ENCODE measurements at regions not wholly inside any gene's neighbourhood (a gene's known extent, or its start where the extent isn't known, plus 50 kb on each side); places are given as distances from the start of the nearest gene placed in this dataset.

DNA sequence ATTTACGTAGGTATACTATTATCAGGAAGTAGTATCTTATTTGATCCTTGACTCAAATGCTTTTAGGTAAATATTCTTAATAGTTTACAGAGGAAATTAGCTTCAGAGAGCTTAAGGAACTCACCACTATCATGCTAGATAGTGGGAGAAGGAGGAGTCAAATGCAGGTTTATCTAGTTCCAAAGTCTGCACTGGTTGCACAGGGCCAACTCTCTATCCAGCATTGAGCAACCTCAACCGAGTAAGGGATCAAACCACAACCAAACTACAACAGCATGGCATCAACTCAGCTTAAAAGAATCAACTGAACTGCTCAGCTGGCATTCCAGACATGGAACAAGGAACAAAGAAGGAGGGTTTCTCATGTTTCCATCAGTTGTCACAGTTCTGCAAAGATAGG, 306.0 kb downstream of the MAF start:
- Histone ChIP-seq H3K27me3 (no peaks in the 10 kb centered on the region), H3K4me3 (no peak overlapping the region), H3K27ac (no peak overlapping the region), H3K9me3 (no peaks in the 10 kb centered on the region), H3K36me3 (no peaks in the 10 kb centered on the region), H3K4me1 (no peaks in the 10 kb centered on the region)
- no peak for DNase-seq (ENCODE audit: low spot score)
- TF ChIP-seq CTCF (IDR thresholded peaks at IDR 0.05): no peak

DNA sequence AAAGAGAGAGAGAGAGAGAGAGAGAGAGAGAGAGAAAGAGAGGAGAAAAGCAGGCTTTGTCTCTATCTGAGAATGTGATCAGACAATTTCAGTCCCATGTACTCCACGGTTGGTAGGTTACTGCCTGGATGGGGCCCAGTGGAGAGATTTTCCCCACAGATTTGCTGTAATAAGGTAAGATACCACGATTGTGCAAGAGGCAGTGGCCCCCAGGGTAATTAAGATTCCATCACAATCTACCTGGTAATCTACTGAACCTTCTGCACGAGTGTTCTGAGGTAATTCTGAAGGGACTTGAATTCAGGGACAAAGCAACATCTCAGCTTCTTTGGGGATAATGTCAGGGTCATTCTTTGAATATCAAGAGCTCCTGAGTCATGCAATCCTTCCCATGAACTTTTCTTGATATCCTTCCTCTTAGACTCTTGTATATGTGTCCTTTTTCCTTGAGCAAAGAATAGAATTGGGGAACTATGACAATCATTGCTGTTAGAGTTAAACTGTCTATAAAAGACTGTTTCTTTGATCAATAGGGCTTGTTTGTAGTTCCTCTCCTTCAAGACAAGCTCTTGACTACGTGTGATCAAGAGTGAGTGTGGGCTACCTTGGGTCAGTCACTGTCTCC, 306.6 kb downstream of the MAF start:
- no peaks in the 10 kb centered on the region for H3K27me3 ChIP-seq
- H3K4me1 ChIP-seq: no peaks in the 10 kb centered on the region
- H3K27ac ChIP-seq: no peak overlapping the region
- H3K9me3 ChIP-seq: no peaks in the 10 kb centered on the region
- DNase-seq (ENCODE audit: low spot score): no peak
- TF ChIP-seq CTCF (IDR thresholded peaks at IDR 0.05): no peak
- no peaks in the 10 kb centered on the region for H3K36me3 ChIP-seq
- no peak overlapping the region for H3K4me3 ChIP-seq

GRCh38 chr16:79288066-79288465, 312.5 kb downstream of the MAF start:
- Histone ChIP-seq H3K9me3 (no peaks in the 10 kb centered on the region), H3K27me3 (no peaks in the 10 kb centered on the region), H3K36me3 (no peaks in the 10 kb centered on the region), H3K4me3 (no peak overlapping the region), H3K4me1 (peaks cover 0 to 15% of the 10 kb centered on the region in 2 donors), H3K27ac (no peak overlapping the region)
- no peak for TF ChIP-seq CTCF (IDR thresholded peaks at IDR 0.05)
- DNase-seq (ENCODE audit: low spot score): no peak

DNA sequence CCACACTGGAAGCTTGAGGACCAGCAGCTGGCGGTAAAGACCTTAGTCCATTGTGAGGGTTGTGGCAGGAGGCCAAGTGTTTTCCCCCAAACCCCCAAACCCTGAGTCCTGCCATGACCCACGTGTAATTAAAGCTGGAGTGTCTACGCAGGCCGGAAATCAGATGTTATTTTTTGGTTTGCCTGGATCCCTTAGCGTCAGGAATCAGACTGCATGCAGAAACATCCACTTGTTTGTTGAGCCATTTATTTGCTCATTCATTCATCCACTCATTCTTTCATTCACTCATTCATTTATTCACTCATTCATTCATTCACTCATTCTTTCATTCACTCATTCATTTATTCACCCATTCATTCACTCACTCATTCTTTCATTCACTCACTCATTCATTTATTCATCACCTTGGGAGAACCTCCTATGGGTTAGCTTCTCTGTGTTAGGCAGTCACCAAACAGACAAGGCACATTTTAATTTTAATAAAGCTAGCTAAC, 313.1 kb downstream of the MAF start:
- TF ChIP-seq CTCF (IDR thresholded peaks at IDR 0.05): no peak
- Histone ChIP-seq H3K9me3 (no peaks in the 10 kb centered on the region), H3K4me1 (peaks cover 0 to 15% of the 10 kb centered on the region in 2 donors), H3K27ac (no peak overlapping the region), H3K36me3 (no peaks in the 10 kb centered on the region), H3K27me3 (no peaks in the 10 kb centered on the region), H3K4me3 (peak overlapping the region in 1 of 2 donors; percentile 22)
- DNase-seq (ENCODE audit: low spot score): no peak

- H3K27me3 ChIP-seq: no peaks in the 10 kb centered on the region
- TF ChIP-seq CTCF (IDR thresholded peaks at IDR 0.05): no peak
- DNase-seq (ENCODE audit: low spot score): no peak
- no peaks in the 10 kb centered on the region for H3K9me3 ChIP-seq
- H3K36me3 ChIP-seq: no peaks in the 10 kb centered on the region
- no peak overlapping the region for H3K27ac ChIP-seq
- peaks cover 0 to 15% of the 10 kb centered on the region in 2 donors for H3K4me1 ChIP-seq
- H3K4me3 ChIP-seq: peak overlapping the region; percentile 7 to 22
Measured at GRCh38 chr16:79286646-79287423, 313.7 kb downstream of the MAF start.
